GM13976 (cell line): ENCODE measurements at regions not wholly inside any gene's neighbourhood (a gene's known extent, or its start where the extent isn't known, plus 50 kb on each side); places are given as distances from the start of the nearest gene placed in this dataset.

ENCODE experiments used
- DNase-seq: peaks from one replicate; pipeline ENCODE4 v3.0.0; 2012; ENCODE audit warnings: low spot score
- in situ Hi-C: fragments of 300-500 bp; cut with MboI; formaldehyde crosslinking; loops from one replicate; pipeline ENCODE4 v1.12.0; 2022; ENCODE audit warnings: low sequenced_read_pairs, mixed read lengths, inconsistent platforms; ENCODE audit not compliant: unreplicated experiment
- TF ChIP-seq, protein P1 (sequence below): IDR thresholded peaks from 2 replicates; pipeline ENCODE4 v1.5.1; 2012; ENCODE audit warnings: borderline replicate concordance, mild to moderate bottlenecking; ENCODE audit not compliant: insufficient read depth; ENCODE audit errors: extremely low read depth, missing control alignments, control extremely low read depth

DNA sequence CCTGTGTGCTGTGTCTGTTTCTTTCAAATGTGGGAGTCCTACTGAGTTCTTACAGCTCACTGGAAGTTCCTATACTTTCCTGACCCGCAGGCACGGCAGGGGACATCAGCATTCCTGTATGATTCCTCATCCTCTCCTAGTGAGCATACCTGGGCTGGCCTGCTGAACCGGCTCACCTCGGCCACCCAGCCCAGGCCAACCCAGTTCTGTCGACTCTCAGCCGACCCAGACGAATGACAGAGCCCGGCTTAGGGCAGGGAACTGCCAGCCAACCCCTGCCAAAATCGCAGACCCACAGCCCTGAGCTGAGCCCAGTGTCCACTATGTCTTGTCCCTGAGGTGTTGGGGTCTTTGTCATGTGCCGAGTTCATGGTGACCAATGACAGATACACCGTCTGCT is 339.7 kb downstream of the BRD1 start:
- in situ Hi-C loops: no loop called here
- TF ChIP-seq, protein P1, sequence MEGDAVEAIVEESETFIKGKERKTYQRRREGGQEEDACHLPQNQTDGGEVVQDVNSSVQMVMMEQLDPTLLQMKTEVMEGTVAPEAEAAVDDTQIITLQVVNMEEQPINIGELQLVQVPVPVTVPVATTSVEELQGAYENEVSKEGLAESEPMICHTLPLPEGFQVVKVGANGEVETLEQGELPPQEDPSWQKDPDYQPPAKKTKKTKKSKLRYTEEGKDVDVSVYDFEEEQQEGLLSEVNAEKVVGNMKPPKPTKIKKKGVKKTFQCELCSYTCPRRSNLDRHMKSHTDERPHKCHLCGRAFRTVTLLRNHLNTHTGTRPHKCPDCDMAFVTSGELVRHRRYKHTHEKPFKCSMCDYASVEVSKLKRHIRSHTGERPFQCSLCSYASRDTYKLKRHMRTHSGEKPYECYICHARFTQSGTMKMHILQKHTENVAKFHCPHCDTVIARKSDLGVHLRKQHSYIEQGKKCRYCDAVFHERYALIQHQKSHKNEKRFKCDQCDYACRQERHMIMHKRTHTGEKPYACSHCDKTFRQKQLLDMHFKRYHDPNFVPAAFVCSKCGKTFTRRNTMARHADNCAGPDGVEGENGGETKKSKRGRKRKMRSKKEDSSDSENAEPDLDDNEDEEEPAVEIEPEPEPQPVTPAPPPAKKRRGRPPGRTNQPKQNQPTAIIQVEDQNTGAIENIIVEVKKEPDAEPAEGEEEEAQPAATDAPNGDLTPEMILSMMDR: no peak
- DNase-seq: no peak

DNA sequence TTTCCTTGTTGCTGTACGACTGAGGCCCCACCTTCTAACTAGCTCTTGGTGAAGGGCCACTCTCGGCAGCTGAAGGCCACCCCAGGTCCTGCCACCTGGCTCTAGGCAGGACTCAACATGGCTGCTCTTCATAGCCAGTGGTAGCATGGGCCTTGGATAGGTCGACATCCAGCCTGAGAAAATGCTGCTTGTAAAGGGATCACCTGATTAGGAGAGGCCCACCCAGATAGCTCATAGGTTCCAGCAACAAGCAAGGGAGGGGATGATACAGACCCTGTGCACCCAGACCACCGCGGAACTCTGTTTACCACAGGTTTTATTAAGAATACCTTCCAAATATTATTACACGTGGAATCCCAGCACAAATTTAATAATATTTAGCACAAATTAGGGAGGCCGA is 341.4 kb downstream of the BRD1 start:
- in situ Hi-C loops: no loop called here
- TF ChIP-seq, protein P1: no peak
- no peak for DNase-seq

DNA sequence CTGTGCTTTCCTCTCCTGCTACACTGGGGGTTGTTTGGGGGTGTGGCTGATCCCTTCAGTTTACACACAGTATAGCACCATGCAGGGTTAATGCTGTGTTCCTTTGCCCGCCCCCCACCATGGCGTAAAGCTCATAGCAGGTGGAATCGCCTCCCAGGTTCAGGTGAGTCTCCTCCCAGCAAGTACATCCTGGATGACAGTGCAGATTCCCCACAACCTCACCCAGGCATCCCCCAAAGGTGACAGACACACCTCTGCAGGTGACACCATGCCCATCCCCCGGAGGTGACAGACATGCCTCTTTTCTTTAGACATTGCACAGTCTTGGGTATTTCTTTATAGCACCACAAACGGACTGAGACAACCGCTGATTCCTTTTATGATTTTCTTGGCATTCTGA is 343.7 kb downstream of the BRD1 start:
- in situ Hi-C loops: no loop called here
- DNase-seq: no peak
- TF ChIP-seq, protein P1: no peak

DNA sequence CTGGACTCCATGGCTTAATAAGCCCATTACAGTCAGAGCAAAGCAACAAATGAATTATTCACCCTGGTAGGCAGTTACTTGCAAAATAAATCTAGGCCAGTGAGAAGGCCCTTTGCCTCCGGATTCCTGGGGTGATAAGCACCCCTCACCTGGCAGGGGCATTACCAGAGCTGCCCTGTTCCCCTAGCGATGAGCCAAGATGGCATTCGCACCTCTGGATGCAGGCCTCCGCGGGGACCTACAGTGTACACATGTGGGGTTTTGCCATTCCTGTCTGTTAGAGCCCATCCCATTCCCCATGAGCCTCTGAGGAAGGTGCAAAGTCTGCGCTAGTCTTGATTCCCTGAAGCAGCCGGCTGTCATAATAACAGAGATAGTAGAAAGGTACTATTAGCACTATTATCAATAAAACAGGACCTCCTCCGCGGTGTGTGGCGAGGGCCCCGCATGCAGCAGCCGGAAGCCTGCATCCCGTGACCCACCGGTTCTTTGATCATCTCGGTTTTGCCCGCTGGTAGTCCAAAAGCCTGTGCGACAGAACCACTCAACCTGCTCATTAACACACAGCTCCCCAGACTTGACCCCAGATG is 344.3 kb downstream of the BRD1 start:
- TF ChIP-seq, protein P1: no peak
- no peak for DNase-seq
- in situ Hi-C loops: no loop called here

- TF ChIP-seq, protein P1: no peak
- in situ Hi-C loops: no loop called here
- DNase-seq: no peak
Observed at GRCh38 chr22:49482811-49483210, 344.9 kb downstream of the BRD1 start.

DNA sequence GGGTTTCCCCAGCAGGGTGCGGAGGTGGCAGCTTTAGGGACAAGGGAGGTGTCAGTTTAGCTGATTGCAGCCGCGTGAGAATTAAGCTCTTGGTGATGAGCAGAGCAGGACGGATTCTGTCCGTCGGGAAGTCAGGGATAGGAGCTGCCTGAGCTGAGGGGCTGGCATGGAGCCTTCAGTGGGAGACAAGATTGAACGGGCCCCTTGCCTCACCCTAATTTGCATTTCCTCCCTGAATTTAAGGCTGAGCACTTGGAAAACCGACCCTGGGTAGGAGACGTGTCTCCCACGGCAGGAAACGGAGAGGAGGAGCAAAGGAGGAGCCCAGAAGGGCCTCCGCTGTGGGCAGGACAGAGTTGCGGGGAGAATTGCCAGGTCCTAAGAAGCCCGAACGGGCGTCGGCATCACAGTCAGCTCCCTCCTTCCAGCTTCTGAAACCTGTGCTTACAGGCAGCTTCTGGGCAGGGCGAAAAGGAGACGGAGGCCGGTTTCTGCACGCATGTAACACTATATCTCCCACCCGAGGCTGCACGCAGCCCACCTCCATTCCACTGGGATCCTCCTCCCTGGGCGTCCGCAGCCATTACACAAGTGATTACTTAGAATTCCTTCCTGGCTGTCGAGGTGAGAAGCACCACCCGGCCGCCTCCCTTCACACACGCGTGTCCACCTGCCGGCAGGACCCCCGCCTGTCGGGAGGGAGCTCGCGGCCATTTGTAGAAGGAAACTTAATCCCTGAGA is 345.8 kb downstream of the BRD1 start:
- in situ Hi-C loops: no loop called here
- no peak for DNase-seq
- TF ChIP-seq, protein P1: no peak
